Subcutaneous abdominal adipose tissue (tissue), 5 donors: ENCODE measurements at regions not wholly inside any gene's neighbourhood (a gene's known extent, or its start where the extent isn't known, plus 50 kb on each side); places are given as distances from the start of the nearest gene placed in this dataset.

ENCODE experiments used
- H3K27ac ChIP-seq: one replicate; pipeline ENCODE4 v1.7.0; 2013; ENCODE audit warnings: low read depth, mild to moderate bottlenecking, inconsistent platforms, low read length, moderate library complexity
- H3K27me3 ChIP-seq, 5 donors: one replicate each; pipeline ENCODE4 v1.7.0; 2013; ENCODE audit warnings: low read length in 5 of 5, inconsistent platforms in 1 of 5; ENCODE audit not compliant: control insufficient read depth in 5 of 5, insufficient read depth in 4 of 5
- H3K36me3 ChIP-seq, 5 donors: one replicate each; pipeline ENCODE4 v1.7.0; 2013; ENCODE audit warnings: low read length in 5 of 5; ENCODE audit not compliant: control insufficient read depth in 5 of 5, insufficient read depth in 5 of 5
- H3K4me1 ChIP-seq, 5 donors: one replicate each; pipeline ENCODE4 v1.7.0; 2013; ENCODE audit warnings: low read length in 5 of 5, mild to moderate bottlenecking in 3 of 5, moderate library complexity in 1 of 5; ENCODE audit not compliant: control insufficient read depth in 5 of 5, insufficient read depth in 5 of 5
- H3K4me3 ChIP-seq, 5 donors: one replicate each; pipeline ENCODE4 v1.7.0; 2013; ENCODE audit warnings: low read length in 5 of 5, low read depth in 1 of 5
- H3K9ac ChIP-seq, 5 donors: one replicate each; pipeline ENCODE4 v1.7.0; 2013; ENCODE audit warnings: low read length in 5 of 5, mild to moderate bottlenecking in 4 of 5, moderate library complexity in 3 of 5
- H3K9me3 ChIP-seq, 5 donors: one replicate each; pipeline ENCODE4 v1.7.0; 2013; ENCODE audit warnings: low read length in 5 of 5; ENCODE audit not compliant: control insufficient read depth in 5 of 5
- donor health status: healthy.
- donor health status: healthy.
- donor health status: healthy.
- donor health status: healthy.
- donor health status: healthy.

- Histone ChIP-seq H3K4me1 (no peaks in the 10 kb centered on the region), H3K36me3 (no peaks in the 10 kb centered on the region), H3K4me3 (no peak overlapping the region), H3K9me3 (no peaks in the 10 kb centered on the region), H3K9ac (no peak overlapping the region), H3K27ac (no peak overlapping the region), H3K27me3 (no peaks in the 10 kb centered on the region)
These were observed 115.8 kb downstream of the SYT10 start for GRCh38 chr12:33323823-33324222.

GRCh38 chr12:33322519-33322918, 117.1 kb downstream of the SYT10 start:
- Histone ChIP-seq H3K36me3 (no peaks in the 10 kb centered on the region), H3K4me1 (no peaks in the 10 kb centered on the region), H3K4me3 (no peak overlapping the region), H3K27me3 (no peaks in the 10 kb centered on the region), H3K9ac (no peak overlapping the region), H3K9me3 (no peaks in the 10 kb centered on the region), H3K27ac (no peak overlapping the region)

- Histone ChIP-seq H3K9ac (no peak overlapping the region), H3K36me3 (no peaks in the 10 kb centered on the region), H3K27ac (no peak overlapping the region), H3K9me3 (no peaks in the 10 kb centered on the region), H3K4me1 (no peaks in the 10 kb centered on the region), H3K4me3 (no peak overlapping the region), H3K27me3 (no peaks in the 10 kb centered on the region)
These were observed 121.9 kb downstream of the SYT10 start for GRCh38 chr12:33317746-33318145.

GRCh38 chr12:33314223-33314622, 125.4 kb downstream of the SYT10 start:
- H3K4me1 ChIP-seq, result no peaks in the 10 kb centered on the region
- H3K4me3 ChIP-seq, result no peak overlapping the region
- peaks cover 0 to 2% (median 0%) of the 10 kb centered on the region in 5 donors for H3K9me3 ChIP-seq
- no peaks in the 10 kb centered on the region for H3K36me3 ChIP-seq
- no peak overlapping the region for H3K27ac ChIP-seq
- no peak overlapping the region for H3K9ac ChIP-seq
- H3K27me3 ChIP-seq, result no peaks in the 10 kb centered on the region

- peaks cover 0 to 2% (median 0%) of the 10 kb centered on the region in 5 donors for H3K9me3 ChIP-seq
- no peak overlapping the region for H3K4me3 ChIP-seq
- no peaks in the 10 kb centered on the region for H3K27me3 ChIP-seq
- no peak overlapping the region for H3K9ac ChIP-seq
- H3K27ac ChIP-seq, result no peak overlapping the region
- H3K36me3 ChIP-seq, result no peaks in the 10 kb centered on the region
- no peaks in the 10 kb centered on the region for H3K4me1 ChIP-seq
These were observed 126.1 kb downstream of the SYT10 start for GRCh38 chr12:33313476-33313875.

- H3K4me3 ChIP-seq, result no peak overlapping the region
- H3K9ac ChIP-seq, result no peak overlapping the region
- peaks cover 0 to 2% (median 0%) of the 10 kb centered on the region in 5 donors for H3K9me3 ChIP-seq
- H3K4me1 ChIP-seq, result no peaks in the 10 kb centered on the region
- H3K27ac ChIP-seq, result no peak overlapping the region
- no peaks in the 10 kb centered on the region for H3K36me3 ChIP-seq
- H3K27me3 ChIP-seq, result no peaks in the 10 kb centered on the region
These were observed 129.1 kb downstream of the SYT10 start for GRCh38 chr12:33310471-33310870.

- Histone ChIP-seq H3K4me3 (no peak overlapping the region), H3K27me3 (no peaks in the 10 kb centered on the region), H3K36me3 (no peaks in the 10 kb centered on the region), H3K4me1 (no peaks in the 10 kb centered on the region), H3K9ac (no peak overlapping the region), H3K27ac (no peak overlapping the region), H3K9me3 (peaks cover 0 to 2% (median 1%) of the 10 kb centered on the region in 5 donors)
These were observed 135.4 kb downstream of the SYT10 start for GRCh38 chr12:33304176-33304575.

GRCh38 chr12:33296529-33296928, 143.1 kb downstream of the SYT10 start:
- Histone ChIP-seq H3K4me1 (no peaks in the 10 kb centered on the region), H3K4me3 (no peak overlapping the region), H3K27me3 (no peaks in the 10 kb centered on the region), H3K9me3 (peaks cover 0 to 10% (median 5%) of the 10 kb centered on the region in 5 donors), H3K9ac (no peak overlapping the region), H3K27ac (no peak overlapping the region), H3K36me3 (no peaks in the 10 kb centered on the region)

GRCh38 chr12:33290703-33291102, 148.9 kb downstream of the SYT10 start:
- Histone ChIP-seq H3K9me3 (peaks cover 0 to 4% (median 0%) of the 10 kb centered on the region in 5 donors), H3K9ac (no peak overlapping the region), H3K36me3 (no peaks in the 10 kb centered on the region), H3K27me3 (no peaks in the 10 kb centered on the region), H3K4me1 (no peaks in the 10 kb centered on the region), H3K27ac (no peak overlapping the region), H3K4me3 (no peak overlapping the region)

GRCh38 chr12:33283054-33283453, 156.6 kb downstream of the SYT10 start:
- no peak overlapping the region for H3K27ac ChIP-seq
- H3K27me3 ChIP-seq, result no peaks in the 10 kb centered on the region
- H3K9me3 ChIP-seq, result peaks cover 0 to 10% (median 6%) of the 10 kb centered on the region in 5 donors
- no peak overlapping the region for H3K9ac ChIP-seq
- no peaks in the 10 kb centered on the region for H3K36me3 ChIP-seq
- peaks cover 0 to 1% (median 0%) of the 10 kb centered on the region in 5 donors for H3K4me1 ChIP-seq
- H3K4me3 ChIP-seq, result no peak overlapping the region

GRCh38 chr12:33277376-33277775, 162.2 kb downstream of the SYT10 start:
- no peaks in the 10 kb centered on the region for H3K36me3 ChIP-seq
- peaks cover 0 to 15% (median 12%) of the 10 kb centered on the region in 5 donors for H3K9me3 ChIP-seq
- H3K4me3 ChIP-seq, result no peak overlapping the region
- no peak overlapping the region for H3K9ac ChIP-seq
- H3K4me1 ChIP-seq, result no peaks in the 10 kb centered on the region
- H3K27me3 ChIP-seq, result no peaks in the 10 kb centered on the region
- no peak overlapping the region for H3K27ac ChIP-seq
